Nephron (organoid): ENCODE measurements at regions not wholly inside any gene's neighbourhood (a gene's known extent, or its start where the extent isn't known, plus 50 kb on each side); places are given as distances from the start of the nearest gene placed in this dataset.
A peak's percentile ranks its signal among the peaks of the same experiment; 100 is the strongest.

Source experiments
- H3K27ac Mint-ChIP-seq, 3 experiments: 2 replicates each; pipeline ENCODE4 v1.8.0; 2020; ENCODE audit warnings: mixed read lengths in 3 of 3, mild to moderate bottlenecking in 2 of 3, moderate library complexity in 1 of 3
- H3K27me3 Mint-ChIP-seq: 2 replicates; pipeline ENCODE4 v1.8.0; 2021; ENCODE audit warnings: low read depth, mild to moderate bottlenecking, moderate library complexity, mixed read lengths
- H3K36me3 Mint-ChIP-seq: 2 replicates; pipeline ENCODE4 v1.8.0; 2020; ENCODE audit warnings: low read depth, mixed read lengths
- H3K4me1 Mint-ChIP-seq: 2 replicates; pipeline ENCODE4 v1.8.0; 2020; ENCODE audit warnings: mixed read lengths
- H3K4me3 Mint-ChIP-seq, 3 experiments: 2 replicates each; pipeline ENCODE4 v1.8.0; 2020; ENCODE audit warnings: mild to moderate bottlenecking in 3 of 3, mixed read lengths in 3 of 3, moderate library complexity in 2 of 3
- H3K9me3 Mint-ChIP-seq: 2 replicates; pipeline ENCODE4 v1.8.0; 2020; ENCODE audit warnings: mixed read lengths
- TF ChIP-seq, protein P1 (sequence below), 3 experiments: fragments of 200-600 bp; sonication (generic); IDR thresholded peaks; one replicate each; pipeline ENCODE4 v1.5.0; 2021; ENCODE audit warnings: antibody characterized with exemption in 3 of 3; ENCODE audit not compliant: unreplicated experiment in 3 of 3

DNA sequence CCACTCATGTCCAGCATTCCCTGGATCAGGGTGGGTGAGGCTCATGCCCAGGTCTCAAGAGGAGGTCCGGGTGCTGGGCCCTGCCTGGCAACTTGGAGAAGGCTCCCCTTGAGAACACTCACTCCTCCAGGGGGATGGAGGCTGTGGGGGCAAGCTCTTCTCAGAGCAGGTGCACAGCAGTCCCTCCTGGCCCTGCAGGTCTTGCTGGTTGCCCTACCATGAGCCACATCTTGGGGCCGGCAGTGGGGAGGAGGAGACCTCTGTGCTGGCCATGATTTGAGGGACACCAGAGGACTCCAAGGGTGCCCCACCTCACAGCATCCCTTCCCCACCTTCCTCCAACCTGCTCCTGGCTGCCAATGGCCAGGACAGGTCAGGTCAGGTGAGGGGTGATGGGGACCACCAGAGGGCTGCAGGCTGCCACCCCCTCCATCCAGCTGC is 87.4 kb upstream of the RET start:
- Mint-ChIP-seq H3K4me3 (peak overlapping the region in 1 of 3 experiments; percentile 8), H3K27ac (peak overlapping the region in 2 of 3 experiments; percentile 48 to 75), H3K9me3 (no peaks in the 10 kb centered on the region), H3K36me3 (no peaks in the 10 kb centered on the region), H3K4me1 (peaks cover 11% of the 10 kb centered on the region), H3K27me3 (peaks cover 14% of the 10 kb centered on the region)
- TF ChIP-seq, protein P1, sequence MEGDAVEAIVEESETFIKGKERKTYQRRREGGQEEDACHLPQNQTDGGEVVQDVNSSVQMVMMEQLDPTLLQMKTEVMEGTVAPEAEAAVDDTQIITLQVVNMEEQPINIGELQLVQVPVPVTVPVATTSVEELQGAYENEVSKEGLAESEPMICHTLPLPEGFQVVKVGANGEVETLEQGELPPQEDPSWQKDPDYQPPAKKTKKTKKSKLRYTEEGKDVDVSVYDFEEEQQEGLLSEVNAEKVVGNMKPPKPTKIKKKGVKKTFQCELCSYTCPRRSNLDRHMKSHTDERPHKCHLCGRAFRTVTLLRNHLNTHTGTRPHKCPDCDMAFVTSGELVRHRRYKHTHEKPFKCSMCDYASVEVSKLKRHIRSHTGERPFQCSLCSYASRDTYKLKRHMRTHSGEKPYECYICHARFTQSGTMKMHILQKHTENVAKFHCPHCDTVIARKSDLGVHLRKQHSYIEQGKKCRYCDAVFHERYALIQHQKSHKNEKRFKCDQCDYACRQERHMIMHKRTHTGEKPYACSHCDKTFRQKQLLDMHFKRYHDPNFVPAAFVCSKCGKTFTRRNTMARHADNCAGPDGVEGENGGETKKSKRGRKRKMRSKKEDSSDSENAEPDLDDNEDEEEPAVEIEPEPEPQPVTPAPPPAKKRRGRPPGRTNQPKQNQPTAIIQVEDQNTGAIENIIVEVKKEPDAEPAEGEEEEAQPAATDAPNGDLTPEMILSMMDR (IDR thresholded peaks at IDR 0.05; ENCODE audit: unreplicated experiment in 3 of 3), result no peak

DNA sequence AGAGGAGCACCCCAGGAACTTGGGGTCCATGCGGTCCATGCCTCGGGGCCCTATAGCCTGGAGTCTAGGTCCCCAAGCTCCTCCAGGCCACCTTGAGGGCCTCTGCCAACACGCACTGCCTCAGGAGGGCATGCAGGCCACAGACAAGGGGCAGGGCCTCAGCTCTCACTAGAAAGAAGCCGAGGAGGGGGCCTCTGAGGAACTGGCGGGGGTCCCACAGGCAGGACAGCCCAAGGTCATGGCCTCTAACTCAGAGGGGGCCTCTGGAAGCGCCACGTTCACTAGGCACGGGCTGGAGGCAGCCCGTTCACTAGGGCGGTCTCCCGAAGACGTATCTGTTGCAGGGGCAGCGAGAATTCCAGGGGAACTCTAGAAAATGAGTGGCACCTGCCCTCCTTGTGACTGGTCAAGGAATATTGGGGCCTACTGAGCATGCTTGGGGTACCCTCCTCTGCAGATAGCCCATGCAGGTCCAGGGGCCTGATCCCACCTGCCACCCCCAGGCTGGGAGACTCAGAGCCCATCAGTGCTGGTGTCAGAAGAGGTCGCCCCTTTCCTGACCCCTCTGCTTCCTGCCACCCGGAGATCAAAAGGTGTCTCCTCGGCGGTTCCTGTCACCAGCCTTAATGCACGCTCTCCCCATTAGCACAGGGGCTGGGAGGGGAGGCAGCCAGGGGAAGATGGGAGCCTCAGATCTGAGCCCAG is 86.7 kb upstream of the RET start:
- Mint-ChIP-seq H3K36me3 (no peaks in the 10 kb centered on the region), H3K27me3 (peaks cover 12% of the 10 kb centered on the region), H3K4me3 (no peak overlapping the region), H3K9me3 (no peaks in the 10 kb centered on the region), H3K27ac (no peak overlapping the region), H3K4me1 (peaks cover 11% of the 10 kb centered on the region)
- TF ChIP-seq, protein P1 (IDR thresholded peaks at IDR 0.05; ENCODE audit: unreplicated experiment in 3 of 3), result no peak

DNA sequence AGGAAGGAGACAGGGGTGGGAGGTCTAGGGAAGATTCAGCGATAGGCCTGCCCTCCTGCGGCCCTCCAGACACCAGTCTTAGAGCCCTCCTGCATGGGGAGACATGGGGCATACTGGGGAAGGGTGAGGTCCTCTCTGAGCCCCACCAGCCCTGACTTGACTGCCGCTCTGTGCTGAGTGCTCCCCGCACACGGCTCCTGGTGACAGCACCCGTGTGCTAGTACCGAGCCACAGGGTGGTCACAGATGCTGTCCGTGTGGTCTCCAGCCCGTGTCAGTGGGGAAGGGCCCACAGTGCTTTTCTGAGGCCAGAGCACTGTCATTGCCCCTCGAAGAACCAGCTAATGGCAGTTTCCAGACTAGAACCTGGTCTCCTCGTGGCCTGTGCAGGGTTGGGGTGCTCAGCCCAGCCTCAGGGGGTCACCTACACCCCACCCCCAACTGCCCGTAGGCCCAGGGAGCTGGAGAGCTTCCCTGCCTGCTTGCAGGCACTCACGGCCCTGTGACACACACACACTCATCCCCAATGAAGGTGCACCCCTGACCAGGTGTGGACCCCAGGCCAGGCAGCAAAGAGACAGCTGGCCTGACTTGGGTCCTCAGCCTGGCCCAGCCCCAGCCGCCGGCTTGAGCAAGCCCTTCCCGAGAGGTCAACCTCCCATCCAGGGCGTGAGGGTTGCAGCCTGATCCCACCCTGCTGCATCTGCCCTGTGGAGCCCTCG is 86.0 kb upstream of the RET start:
- H3K27ac Mint-ChIP-seq, result no peak overlapping the region
- no peaks in the 10 kb centered on the region for H3K9me3 Mint-ChIP-seq
- H3K4me3 Mint-ChIP-seq, result no peak overlapping the region
- TF ChIP-seq, protein P1 (IDR thresholded peaks at IDR 0.05; ENCODE audit: unreplicated experiment in 3 of 3), result no peak
- peaks cover 7% of the 10 kb centered on the region for H3K27me3 Mint-ChIP-seq
- H3K36me3 Mint-ChIP-seq, result no peaks in the 10 kb centered on the region
- peaks cover 11% of the 10 kb centered on the region for H3K4me1 Mint-ChIP-seq

DNA sequence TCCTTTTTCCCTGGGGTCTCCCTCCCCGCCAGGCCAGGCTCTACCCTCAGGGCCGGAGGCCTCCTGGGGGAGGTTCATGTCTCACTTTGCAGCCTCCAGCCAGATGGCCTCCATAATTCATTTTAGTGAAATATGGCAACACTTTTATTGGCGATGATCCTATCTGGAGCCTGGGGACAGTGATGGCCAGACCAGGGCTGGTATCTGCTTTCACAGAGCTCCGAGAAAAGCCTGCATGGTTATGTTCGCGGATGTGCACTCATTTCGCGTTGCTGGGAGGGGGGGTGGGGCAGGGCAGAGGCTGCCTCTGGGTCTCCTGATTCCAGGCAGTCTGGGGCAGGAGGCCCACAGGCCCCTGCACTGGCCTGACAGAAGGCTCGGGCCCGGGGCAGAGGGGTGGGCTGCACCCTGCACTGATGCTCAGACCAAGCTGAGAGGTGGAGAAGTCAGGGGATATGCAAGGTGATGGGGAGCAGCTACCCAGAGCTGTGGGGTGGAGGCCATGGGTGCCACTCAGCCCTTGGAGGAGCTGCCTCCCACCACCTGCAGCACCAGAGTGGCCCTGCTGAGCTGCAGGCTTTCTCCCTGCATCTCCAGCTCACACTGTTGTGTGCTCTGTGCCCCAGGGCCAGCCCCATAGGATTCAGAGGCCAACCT is 85.3 kb upstream of the RET start:
- H3K4me1 Mint-ChIP-seq, result peaks cover 11% of the 10 kb centered on the region
- H3K27ac Mint-ChIP-seq, result no peak overlapping the region
- peaks cover 6% of the 10 kb centered on the region for H3K27me3 Mint-ChIP-seq
- no peaks in the 10 kb centered on the region for H3K9me3 Mint-ChIP-seq
- no peaks in the 10 kb centered on the region for H3K36me3 Mint-ChIP-seq
- TF ChIP-seq, protein P1 (IDR thresholded peaks at IDR 0.05; ENCODE audit: unreplicated experiment in 3 of 3), result no peak
- no peak overlapping the region for H3K4me3 Mint-ChIP-seq

DNA sequence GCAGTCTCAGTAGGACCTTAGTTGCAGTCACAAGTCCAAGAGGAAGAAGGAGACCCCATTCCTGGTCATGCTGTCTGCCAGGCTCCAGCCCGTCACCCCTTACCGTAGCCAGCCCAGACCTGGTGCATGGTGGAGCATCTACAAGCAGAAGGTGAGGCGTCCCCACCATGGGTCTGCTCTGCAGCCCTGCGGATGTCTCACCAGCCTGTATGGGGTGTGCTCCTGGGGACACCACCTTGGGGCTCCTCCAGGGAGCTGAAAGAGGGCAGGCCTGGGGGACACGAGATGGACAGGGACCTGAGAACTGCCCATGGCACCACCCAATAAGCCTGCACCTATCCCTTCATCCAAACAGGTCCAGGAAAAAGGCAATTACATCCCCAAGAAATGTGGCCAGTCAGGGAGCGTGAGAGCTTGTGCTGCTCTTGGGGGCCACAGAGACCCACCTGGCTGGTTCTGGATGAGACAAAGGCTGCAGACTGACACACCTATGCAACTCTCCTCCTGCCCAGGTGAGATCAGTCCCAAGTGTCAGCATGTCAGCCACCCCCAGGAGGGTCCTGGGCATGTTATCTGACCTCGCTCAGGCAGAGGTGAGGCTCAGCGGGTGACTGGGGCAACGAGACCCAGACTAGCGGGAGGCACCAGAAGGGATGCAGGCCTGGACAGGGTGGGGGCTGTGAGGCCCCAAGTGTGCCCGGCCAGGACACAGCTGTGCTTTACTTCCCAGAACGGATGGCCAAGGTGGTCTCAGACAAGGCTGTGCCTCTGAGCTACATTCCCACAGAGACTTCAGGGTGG is 84.5 kb upstream of the RET start:
- TF ChIP-seq, protein P1 (IDR thresholded peaks at IDR 0.05; ENCODE audit: unreplicated experiment in 3 of 3), result no peak
- Mint-ChIP-seq H3K27me3 (peaks cover 6% of the 10 kb centered on the region), H3K4me3 (no peak overlapping the region), H3K4me1 (peaks cover 11% of the 10 kb centered on the region), H3K9me3 (no peaks in the 10 kb centered on the region), H3K27ac (no peak overlapping the region), H3K36me3 (no peaks in the 10 kb centered on the region)
